ENCODE measurements at regions not wholly inside any gene's neighbourhood (a gene's known extent, or its start where the extent isn't known, plus 50 kb on each side); places are given as distances from the start of the nearest gene placed in this dataset.

DNA sequence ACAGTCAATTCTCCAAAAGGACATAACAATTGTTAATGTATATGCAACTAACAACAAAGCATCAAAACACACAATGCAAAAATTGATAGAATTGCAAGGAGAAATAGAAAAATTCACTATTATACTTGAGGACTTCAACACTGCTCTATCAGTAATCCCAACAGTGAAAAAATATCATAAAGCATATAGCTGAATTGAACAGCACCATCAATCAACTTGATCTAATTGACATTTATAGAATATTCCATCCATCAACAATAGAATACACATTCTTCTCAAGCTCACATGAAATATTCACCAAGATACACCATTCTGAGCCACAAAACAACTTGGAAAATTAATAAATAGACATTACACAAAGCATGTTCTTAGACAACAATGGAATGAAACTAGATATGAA is 60.1 kb upstream of the ASXL3 start:
- DNase-seq: no peak

DNA sequence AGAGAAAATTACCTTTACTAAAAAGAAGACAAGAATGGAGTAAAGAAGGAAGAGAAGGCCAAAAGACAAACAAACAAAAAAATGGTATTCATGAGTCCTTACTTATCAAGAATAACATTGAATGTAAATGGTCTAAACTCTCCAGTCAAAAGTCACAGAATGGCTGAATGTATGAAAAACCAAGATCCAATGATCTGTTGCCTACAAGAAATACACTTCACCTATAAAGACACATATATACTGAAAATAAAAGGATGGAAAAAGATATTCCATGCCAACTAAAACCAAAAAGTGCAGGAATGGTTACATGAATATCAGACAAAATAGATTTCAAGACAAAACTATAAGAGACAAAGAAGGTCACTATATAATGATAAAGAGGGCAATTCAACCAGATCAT is 65.0 kb upstream of the ASXL3 start:
- DNase-seq: no peak

DNA sequence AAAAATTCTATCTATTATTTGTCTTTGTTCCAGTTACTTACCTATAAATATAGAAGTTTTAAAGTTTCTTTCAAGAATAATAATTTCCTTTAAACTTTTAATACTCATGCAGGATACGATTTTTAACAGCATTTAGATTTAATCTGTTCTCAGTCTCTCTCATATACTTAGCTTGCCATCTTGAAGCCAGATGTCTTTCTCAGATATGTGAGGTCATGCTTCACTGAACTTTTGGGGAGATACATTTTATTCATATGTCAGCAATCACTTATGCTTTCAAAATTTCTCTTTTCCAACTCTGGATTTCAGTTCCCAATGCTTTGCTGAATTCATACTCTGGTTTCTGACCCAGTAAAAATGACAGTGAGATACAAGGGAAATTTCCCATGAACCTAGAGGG is 66.5 kb upstream of the CCDC178 start:
- DNase-seq: no peak

DNA sequence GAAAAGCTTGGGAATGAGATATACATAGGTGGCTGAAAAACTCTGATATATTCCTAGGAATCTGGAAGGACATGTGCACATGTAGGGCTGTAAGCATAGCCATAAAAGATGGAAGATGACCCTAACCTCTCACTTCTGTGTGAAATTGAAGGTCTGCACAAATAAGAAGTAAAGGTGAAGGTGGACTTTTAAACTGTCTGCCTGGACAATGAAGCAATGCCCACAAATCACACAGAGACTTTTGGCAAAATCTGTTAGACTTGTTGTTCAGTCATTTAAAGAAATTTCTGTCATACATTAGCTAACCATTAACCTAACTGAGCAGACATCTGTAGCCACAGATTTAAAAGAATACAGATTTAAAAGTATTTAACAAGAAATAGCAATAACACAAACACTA is 65.3 kb upstream of the CCDC178 start:
- DNase-seq: no peak

DNA sequence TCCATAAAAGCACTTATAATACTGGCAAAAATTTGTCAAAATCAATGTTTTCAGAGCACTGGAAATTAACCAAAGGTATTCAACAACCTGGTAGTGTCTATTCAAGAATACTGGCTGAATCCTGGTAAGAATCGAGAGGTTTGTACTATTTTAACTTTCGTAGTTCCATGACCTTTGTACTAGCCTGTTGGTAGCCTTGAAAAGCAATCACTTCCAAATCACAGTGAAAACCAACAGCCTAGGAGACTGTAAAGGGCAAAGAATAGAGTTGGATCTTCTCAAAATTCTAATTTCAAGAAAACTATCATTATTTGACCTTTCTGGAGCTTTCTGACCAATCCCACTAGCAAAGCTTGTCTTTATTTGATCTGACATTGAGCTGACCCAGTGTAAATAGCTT is 64.8 kb upstream of the CCDC178 start:
- no peak for DNase-seq

DNA sequence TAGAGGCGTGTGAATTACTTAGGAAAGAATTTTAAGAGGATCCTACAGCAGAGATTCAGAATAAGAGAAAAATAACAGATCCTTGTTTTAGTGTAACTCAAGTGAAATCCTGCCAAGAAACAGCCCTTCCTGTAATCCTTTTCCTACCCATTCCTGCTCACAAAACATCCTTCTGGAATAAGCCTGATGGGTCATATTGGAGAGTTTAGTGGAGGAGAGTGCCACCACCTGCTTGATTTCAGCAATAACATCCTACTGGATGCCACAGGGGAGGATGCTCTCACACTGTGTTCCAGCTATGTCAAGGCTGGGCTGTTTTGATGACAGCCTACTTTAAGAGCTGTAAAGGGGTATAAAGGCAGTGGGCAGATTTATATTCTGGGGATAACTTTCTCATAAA is 54.8 kb upstream of the CCDC178 start:
- peak; percentile 49 for DNase-seq
